ENCODE measurements at regions not wholly inside any gene's neighbourhood (a gene's known extent, or its start where the extent isn't known, plus 50 kb on each side); places are given as distances from the start of the nearest gene placed in this dataset.

DNA sequence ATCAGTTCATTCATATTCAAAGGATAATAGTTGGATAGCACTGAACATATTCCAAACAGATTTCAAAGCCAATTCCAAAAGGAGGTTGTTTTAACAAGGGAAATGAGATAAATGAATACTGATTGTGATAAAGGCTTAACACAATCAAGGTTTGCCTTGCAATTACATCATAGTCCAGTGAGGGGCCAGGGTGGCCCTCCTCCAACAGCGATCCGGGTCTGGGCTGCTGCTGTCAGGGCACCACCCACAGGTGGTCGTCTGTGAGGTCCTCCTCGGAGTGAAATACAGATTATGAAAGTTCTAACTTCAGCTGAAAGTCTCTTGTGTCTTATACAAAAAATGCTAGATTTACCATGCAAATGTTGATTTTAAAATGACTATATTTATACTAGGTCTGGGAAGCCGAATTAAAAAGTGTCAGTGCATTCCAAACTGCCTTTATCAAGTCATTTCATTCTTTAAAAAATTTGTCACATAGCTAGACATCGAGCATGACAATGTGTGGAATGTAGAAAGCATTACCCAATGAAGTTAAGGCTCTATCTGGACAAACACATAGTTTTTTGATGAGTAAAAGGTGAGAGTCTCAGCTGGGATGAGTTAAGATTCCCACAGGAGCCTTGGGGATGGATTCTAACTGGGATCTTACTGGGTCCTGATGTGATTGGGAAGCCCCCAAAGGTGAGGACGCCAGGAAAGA is 65.9 kb upstream of the SLC22A23 start:
- WGBS, 2 donors (ENCODE audit: extremely low coverage in 2 of 2, insufficient read length in 2 of 2, insufficient replicate concordance in 1 of 2), result no CpG with 5 or more reads among the region's 7 CpGs
- no peaks in the 10 kb centered on the region for H3K79me1 ChIP-seq (ENCODE audit: low read depth, low read length)

DNA sequence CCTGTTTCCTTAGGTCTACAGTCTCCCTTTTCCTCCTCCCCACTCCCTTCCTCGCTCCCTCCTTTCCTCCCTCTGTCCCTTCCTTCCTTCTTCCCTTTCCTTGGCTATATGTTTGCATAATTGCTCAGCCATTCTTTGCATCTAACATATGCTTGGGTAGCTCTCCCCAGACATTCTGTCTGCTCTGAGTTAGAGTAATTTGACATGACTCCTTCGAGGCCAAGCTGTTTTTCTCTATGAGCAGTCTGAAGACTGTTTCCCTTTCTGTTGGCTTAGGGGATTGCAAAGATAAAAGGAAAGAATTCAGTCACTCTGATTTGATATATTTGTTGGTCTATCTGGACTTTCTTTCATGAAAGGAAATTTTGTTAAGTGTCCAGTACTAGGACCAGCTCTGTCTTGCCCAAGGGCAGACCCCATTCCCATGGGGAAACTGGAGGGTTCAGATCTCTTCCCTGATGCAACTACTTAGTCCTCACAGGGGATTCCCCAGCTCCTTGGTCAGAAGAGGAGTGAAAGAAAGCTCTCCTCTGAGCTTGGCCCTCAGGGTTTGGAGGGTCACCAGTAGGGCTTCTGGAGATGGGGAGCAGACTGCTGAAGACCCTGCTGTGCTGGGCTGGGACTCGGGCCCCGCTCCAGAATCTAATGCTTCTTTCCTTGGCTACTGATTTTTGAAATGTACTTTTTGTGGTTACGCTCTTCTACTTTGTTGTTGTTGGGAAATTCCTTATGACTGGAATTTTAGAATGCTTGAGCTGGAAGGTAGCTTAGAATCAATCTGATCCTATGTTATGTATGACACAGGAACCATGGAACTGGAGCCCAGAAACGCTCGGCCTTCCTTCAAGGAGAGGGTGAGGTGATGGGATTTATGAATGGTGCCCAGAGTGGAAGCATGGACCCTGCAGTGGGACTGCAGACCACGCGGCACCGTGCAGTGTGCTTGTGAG is 63.7 kb upstream of the SLC22A23 start:
- H2BK5ac ChIP-seq (ENCODE audit: low read length), result no peak overlapping the region
- no peak overlapping the region for H3K18ac ChIP-seq (ENCODE audit: low read length)
- H3K4ac ChIP-seq (ENCODE audit: low read length), result no peak overlapping the region
- no peak overlapping the region for H3K4me2 ChIP-seq (ENCODE audit: insufficient read depth, low read length, poor library complexity, severe bottlenecking)
- H2BK120ac ChIP-seq (ENCODE audit: low read depth, low read length), result no peak overlapping the region
- no peak overlapping the region for H2AK5ac ChIP-seq (ENCODE audit: low read depth, low read length)
- H3K27me3 ChIP-seq (ENCODE audit: control insufficient read depth in 3 of 3, insufficient read depth in 3 of 3, low read depth in 1 of 3, low read length in 3 of 3), result no peaks in the 10 kb centered on the region
- no peak overlapping the region for H2BK15ac ChIP-seq (ENCODE audit: low read length)
- H3K4me3 ChIP-seq (ENCODE audit: low read length in 2 of 2), result no peak overlapping the region
- no peaks in the 10 kb centered on the region for H3K36me3 ChIP-seq (replicated peaks in 1 of 2; ENCODE audit: control insufficient read depth in 2 of 2, insufficient read depth in 2 of 2, low read length in 2 of 2)
- WGBS, 2 donors (ENCODE audit: extremely low coverage in 2 of 2, insufficient read length in 2 of 2, insufficient replicate concordance in 1 of 2), result no CpG with 5 or more reads among the region's 10 CpGs
- H3K4me1 ChIP-seq (ENCODE audit: control insufficient read depth in 2 of 2, insufficient read depth in 1 of 2, low read depth in 1 of 2, low read length in 2 of 2), result peaks cover 0 to 17% of the 10 kb centered on the region in 2 donors
- H3K79me1 ChIP-seq (ENCODE audit: low read depth, low read length), result no peaks in the 10 kb centered on the region
- no peak overlapping the region for H3K27ac ChIP-seq (replicated peaks; ENCODE audit: low read length)
- H2AFZ ChIP-seq (ENCODE audit: low read length), result no peak overlapping the region
- no peak overlapping the region for H4K8ac ChIP-seq (ENCODE audit: low read depth, low read length)
- no peak for DNase-seq (ENCODE audit: low spot score)
- H2BK12ac ChIP-seq (ENCODE audit: low read length), result no peak overlapping the region
- H4K91ac ChIP-seq (ENCODE audit: low read depth, low read length, poor library complexity), result no peak overlapping the region
- no peak overlapping the region for H3K23ac ChIP-seq (ENCODE audit: low read depth, low read length, poor library complexity)
- H3K9me3 ChIP-seq (replicated peaks in 1 of 2; ENCODE audit: control insufficient read depth in 2 of 2, insufficient read depth in 1 of 2, low read depth in 1 of 2, low read length in 2 of 2), result peaks cover 2 to 3% of the 10 kb centered on the region in 2 donors
- H3K9ac ChIP-seq (ENCODE audit: low read depth, low read length, poor library complexity), result no peak overlapping the region
- no peak overlapping the region for H3K14ac ChIP-seq (ENCODE audit: low read length)

More for the DNA sequence above, 65.9 kb upstream of the SLC22A23 start:
- H2AK5ac ChIP-seq (ENCODE audit: low read depth, low read length), result no peak overlapping the region
- H3K36me3 ChIP-seq (replicated peaks in 1 of 2; ENCODE audit: control insufficient read depth in 2 of 2, insufficient read depth in 2 of 2, low read length in 2 of 2), result no peaks in the 10 kb centered on the region
- H3K14ac ChIP-seq (ENCODE audit: low read length), result no peak overlapping the region
- no peak overlapping the region for H3K27ac ChIP-seq (replicated peaks; ENCODE audit: low read length)
- H3K23ac ChIP-seq (ENCODE audit: low read depth, low read length, poor library complexity), result no peak overlapping the region
- no peak for DNase-seq (ENCODE audit: low spot score)
- peaks cover 2 to 3% of the 10 kb centered on the region in 2 donors for H3K9me3 ChIP-seq (replicated peaks in 1 of 2; ENCODE audit: control insufficient read depth in 2 of 2, insufficient read depth in 1 of 2, low read depth in 1 of 2, low read length in 2 of 2)
- no peak overlapping the region for H3K4me3 ChIP-seq (ENCODE audit: low read length in 2 of 2)
- no peak overlapping the region for H2BK12ac ChIP-seq (ENCODE audit: low read length)
- H3K18ac ChIP-seq (ENCODE audit: low read length), result no peak overlapping the region
- no peak overlapping the region for H3K4ac ChIP-seq (ENCODE audit: low read length)
- no peak overlapping the region for H4K8ac ChIP-seq (ENCODE audit: low read depth, low read length)
- no peaks in the 10 kb centered on the region for H3K27me3 ChIP-seq (ENCODE audit: control insufficient read depth in 3 of 3, insufficient read depth in 3 of 3, low read depth in 1 of 3, low read length in 3 of 3)
- H3K4me2 ChIP-seq (ENCODE audit: insufficient read depth, low read length, poor library complexity, severe bottlenecking), result no peak overlapping the region
- H2BK5ac ChIP-seq (ENCODE audit: low read length), result no peak overlapping the region
- H2AFZ ChIP-seq (ENCODE audit: low read length), result no peak overlapping the region
- no peak overlapping the region for H3K9ac ChIP-seq (ENCODE audit: low read depth, low read length, poor library complexity)
- no peak overlapping the region for H4K91ac ChIP-seq (ENCODE audit: low read depth, low read length, poor library complexity)
- no peak overlapping the region for H2BK15ac ChIP-seq (ENCODE audit: low read length)
- peaks cover 0 to 28% of the 10 kb centered on the region in 2 donors for H3K4me1 ChIP-seq (ENCODE audit: control insufficient read depth in 2 of 2, insufficient read depth in 1 of 2, low read depth in 1 of 2, low read length in 2 of 2)
- H2BK120ac ChIP-seq (ENCODE audit: low read depth, low read length), result no peak overlapping the region

GRCh38 chr6:3518356-3519190 is 61.7 kb upstream of the SLC22A23 start:
- no peak overlapping the region for H3K27ac ChIP-seq (replicated peaks; ENCODE audit: low read length)
- H2AFZ ChIP-seq (ENCODE audit: low read length), result peak overlapping the region; percentile 45
- H4K91ac ChIP-seq (ENCODE audit: low read depth, low read length, poor library complexity), result peak overlapping the region; percentile 9
- DNase-seq (ENCODE audit: low spot score), result no peak
- no peak overlapping the region for H2BK12ac ChIP-seq (ENCODE audit: low read length)
- H3K27me3 ChIP-seq (ENCODE audit: control insufficient read depth in 3 of 3, insufficient read depth in 3 of 3, low read depth in 1 of 3, low read length in 3 of 3), result no peaks in the 10 kb centered on the region
- no peak overlapping the region for H3K23ac ChIP-seq (ENCODE audit: low read depth, low read length, poor library complexity)
- peak overlapping the region; percentile 78 for H4K8ac ChIP-seq (ENCODE audit: low read depth, low read length)
- H2AK5ac ChIP-seq (ENCODE audit: low read depth, low read length), result peak overlapping the region; percentile 9
- H3K9ac ChIP-seq (ENCODE audit: low read depth, low read length, poor library complexity), result no peak overlapping the region
- H3K36me3 ChIP-seq (replicated peaks in 1 of 2; ENCODE audit: control insufficient read depth in 2 of 2, insufficient read depth in 2 of 2, low read length in 2 of 2), result no peaks in the 10 kb centered on the region
- H2BK15ac ChIP-seq (ENCODE audit: low read length), result peak overlapping the region; percentile 44
- peak overlapping the region; percentile 78 for H3K14ac ChIP-seq (ENCODE audit: low read length)
- no peak overlapping the region for H3K4me3 ChIP-seq (ENCODE audit: low read length in 2 of 2)
- peak overlapping the region; percentile 91 for H3K18ac ChIP-seq (ENCODE audit: low read length)
- peak overlapping the region; percentile 4 for H2BK5ac ChIP-seq (ENCODE audit: low read length)
- peaks cover 2 to 3% of the 10 kb centered on the region in 2 donors for H3K9me3 ChIP-seq (replicated peaks in 1 of 2; ENCODE audit: control insufficient read depth in 2 of 2, insufficient read depth in 1 of 2, low read depth in 1 of 2, low read length in 2 of 2)
- H3K4ac ChIP-seq (ENCODE audit: low read length), result no peak overlapping the region
- no CpG with 5 or more reads among the region's 15 CpGs for WGBS, 2 donors (ENCODE audit: extremely low coverage in 2 of 2, insufficient read length in 2 of 2, insufficient replicate concordance in 1 of 2)
- no peak overlapping the region for H3K4me2 ChIP-seq (ENCODE audit: insufficient read depth, low read length, poor library complexity, severe bottlenecking)
- H2BK120ac ChIP-seq (ENCODE audit: low read depth, low read length), result no peak overlapping the region
- no peaks in the 10 kb centered on the region for H3K79me1 ChIP-seq (ENCODE audit: low read depth, low read length)
- peaks cover 0 to 8% of the 10 kb centered on the region in 2 donors for H3K4me1 ChIP-seq (ENCODE audit: control insufficient read depth in 2 of 2, insufficient read depth in 1 of 2, low read depth in 1 of 2, low read length in 2 of 2)

Data from neuronal stem cell (in vitro differentiated cells).